ENCODE measurements at regions not wholly inside any gene's neighbourhood (a gene's known extent, or its start where the extent isn't known, plus 50 kb on each side); places are given as distances from the start of the nearest gene placed in this dataset.

DNA sequence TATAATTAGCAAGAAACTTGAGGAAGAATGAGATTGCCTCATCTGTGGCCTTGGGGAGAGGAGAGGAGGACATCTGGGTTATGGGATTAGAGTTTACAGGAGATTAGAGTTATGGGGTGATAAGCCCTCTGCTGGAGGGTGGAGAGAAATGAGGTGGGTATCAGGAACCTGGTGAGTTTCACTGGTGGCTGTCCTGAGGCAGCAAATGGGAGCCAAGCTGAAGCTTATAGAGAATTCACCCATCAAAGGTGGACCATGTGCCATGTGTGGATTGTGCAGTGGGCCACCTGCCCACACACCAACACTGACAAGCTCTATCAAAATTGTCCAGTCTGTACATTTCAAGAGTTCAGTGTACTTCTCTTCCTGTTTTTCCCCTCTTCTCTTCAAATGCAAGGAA is 135.3 kb downstream of the AEBP2 start:
- H3K27me3 ChIP-seq (replicated peaks in 1 of 4; ENCODE audit: control extremely low read depth in 1 of 4, control insufficient read depth in 3 of 4, insufficient read depth in 4 of 4, low read length in 3 of 4), result no peaks in the 10 kb centered on the region
- H3K4me3 ChIP-seq (ENCODE audit: control extremely low read depth in 1 of 5, extremely low read depth in 1 of 5, insufficient read depth in 1 of 5, low read depth in 2 of 5, low read length in 4 of 5), result no peak overlapping the region
- no peaks in the 10 kb centered on the region for H3K79me2 ChIP-seq (ENCODE audit: control insufficient read depth, insufficient read depth, low read length)
- no peaks in the 10 kb centered on the region for H3K4me1 Mint-ChIP-seq
- no peaks in the 10 kb centered on the region for H3K27me3 Mint-ChIP-seq
- no peak overlapping the region for H2AFZ ChIP-seq (ENCODE audit: insufficient read depth, low read depth, low read length, poor library complexity, severe bottlenecking)
- POLR2A ChIA-PET, result no interaction called here
- no peak overlapping the region for H3K9ac ChIP-seq (ENCODE audit: low read length)
- ATAC-seq (ENCODE audit: low read depth) (no peak), DNase-seq (no peak)
- no peak overlapping the region for H3K27ac ChIP-seq (ENCODE audit: low read length in 2 of 2)
- H3K9me3 ChIP-seq (ENCODE audit: control extremely low read depth in 1 of 3, control insufficient read depth in 2 of 3, insufficient read depth in 1 of 3, low read length in 2 of 3), result peaks cover 0 to 1% (median 0%) of the 10 kb centered on the region in 3 donors
- no peak overlapping the region for H3K4me2 ChIP-seq (replicated peaks; ENCODE audit: low read depth, low read length, poor library complexity, severe bottlenecking)
- H3K36me3 ChIP-seq (replicated peaks in 1 of 2; ENCODE audit: control extremely low read depth in 1 of 2, control insufficient read depth in 1 of 2, extremely low read depth in 1 of 2, insufficient read depth in 2 of 2, low read length in 1 of 2), result no peaks in the 10 kb centered on the region
- no peaks in the 10 kb centered on the region for H3K9me3 Mint-ChIP-seq (ENCODE audit: insufficient read depth)
- TF ChIP-seq, protein P1, sequence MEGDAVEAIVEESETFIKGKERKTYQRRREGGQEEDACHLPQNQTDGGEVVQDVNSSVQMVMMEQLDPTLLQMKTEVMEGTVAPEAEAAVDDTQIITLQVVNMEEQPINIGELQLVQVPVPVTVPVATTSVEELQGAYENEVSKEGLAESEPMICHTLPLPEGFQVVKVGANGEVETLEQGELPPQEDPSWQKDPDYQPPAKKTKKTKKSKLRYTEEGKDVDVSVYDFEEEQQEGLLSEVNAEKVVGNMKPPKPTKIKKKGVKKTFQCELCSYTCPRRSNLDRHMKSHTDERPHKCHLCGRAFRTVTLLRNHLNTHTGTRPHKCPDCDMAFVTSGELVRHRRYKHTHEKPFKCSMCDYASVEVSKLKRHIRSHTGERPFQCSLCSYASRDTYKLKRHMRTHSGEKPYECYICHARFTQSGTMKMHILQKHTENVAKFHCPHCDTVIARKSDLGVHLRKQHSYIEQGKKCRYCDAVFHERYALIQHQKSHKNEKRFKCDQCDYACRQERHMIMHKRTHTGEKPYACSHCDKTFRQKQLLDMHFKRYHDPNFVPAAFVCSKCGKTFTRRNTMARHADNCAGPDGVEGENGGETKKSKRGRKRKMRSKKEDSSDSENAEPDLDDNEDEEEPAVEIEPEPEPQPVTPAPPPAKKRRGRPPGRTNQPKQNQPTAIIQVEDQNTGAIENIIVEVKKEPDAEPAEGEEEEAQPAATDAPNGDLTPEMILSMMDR (IDR thresholded peaks at IDR 0.05), result no peak
- TF ChIP-seq EZH2 (IDR thresholded peaks at IDR 0.05; ENCODE audit: borderline replicate concordance, insufficient read depth, low read depth, low read length, poor library complexity, severe bottlenecking), result no peak
- no peaks in the 10 kb centered on the region for H3K4me1 ChIP-seq (ENCODE audit: control insufficient read depth in 2 of 2, insufficient read depth in 2 of 2, low read length in 2 of 2)
- no peak overlapping the region for H3K27ac Mint-ChIP-seq
- no peaks in the 10 kb centered on the region for H4K20me1 ChIP-seq (ENCODE audit: control insufficient read depth, insufficient read depth, low read length, poor library complexity, severe bottlenecking)
- no peak overlapping the region for H3K4me3 Mint-ChIP-seq
- intact Hi-C loops (cut with micrococcal nuclease), result no loop called here
- CTCF ChIA-PET, result no interaction called here

DNA sequence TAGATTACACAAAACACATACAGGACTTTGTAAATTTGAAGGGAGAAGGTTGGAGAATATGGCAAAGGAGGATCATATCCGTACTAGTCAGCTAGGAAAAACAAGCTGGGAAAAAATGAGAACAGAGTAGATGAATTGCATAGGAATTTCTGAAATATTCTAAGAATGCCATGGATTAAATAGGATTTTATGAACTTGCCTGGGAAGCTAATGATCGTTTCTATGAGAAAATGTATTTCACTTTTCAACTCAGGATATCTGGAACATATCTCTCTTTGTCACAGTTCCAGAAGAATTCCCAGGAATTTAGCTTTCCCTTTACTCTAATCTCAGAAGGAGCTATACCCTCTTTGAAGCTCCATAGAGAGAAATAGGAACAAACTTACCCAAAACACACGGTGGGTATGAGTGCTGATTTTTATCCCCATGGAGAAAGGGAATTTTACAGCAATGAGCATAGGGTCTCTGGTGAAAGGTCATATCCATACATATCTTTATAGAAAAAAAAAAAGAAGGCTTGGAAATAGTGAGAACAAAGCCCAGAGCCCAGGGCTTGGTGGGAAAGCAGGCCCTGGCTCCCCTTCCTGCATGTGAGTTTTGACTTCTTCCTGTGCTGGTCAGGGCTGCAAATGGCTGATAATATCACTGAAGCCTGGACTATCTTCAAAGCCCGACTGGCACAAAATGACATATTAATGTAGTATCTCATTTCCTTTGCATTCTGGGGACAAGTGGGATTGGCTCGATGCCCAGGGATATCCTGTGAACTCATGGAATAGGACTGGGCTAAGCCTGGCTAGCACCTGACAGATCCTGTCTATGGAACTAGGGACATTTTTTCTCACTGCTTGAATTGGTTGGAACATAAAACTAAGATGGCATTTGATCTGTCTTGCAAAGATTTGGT is 136.3 kb downstream of the AEBP2 start:
- no peak overlapping the region for H3K4me2 ChIP-seq (replicated peaks; ENCODE audit: low read depth, low read length, poor library complexity, severe bottlenecking)
- intact Hi-C loops (cut with micrococcal nuclease), result no loop called here

More for the DNA sequence above, 136.3 kb downstream of the AEBP2 start:
- no peak overlapping the region for H3K27ac ChIP-seq (ENCODE audit: low read length in 2 of 2)
- CTCF ChIA-PET, result no interaction called here
- H3K79me2 ChIP-seq (ENCODE audit: control insufficient read depth, insufficient read depth, low read length), result no peaks in the 10 kb centered on the region
- Mint-ChIP-seq H3K27me3 (no peaks in the 10 kb centered on the region), H3K4me1 (no peaks in the 10 kb centered on the region), H3K4me3 (no peak overlapping the region), H3K9me3 (ENCODE audit: insufficient read depth) (no peaks in the 10 kb centered on the region), H3K27ac (no peak overlapping the region)
- no peaks in the 10 kb centered on the region for H4K20me1 ChIP-seq (ENCODE audit: control insufficient read depth, insufficient read depth, low read length, poor library complexity, severe bottlenecking)
- peaks cover 0 to 6% (median 0%) of the 10 kb centered on the region in 3 donors for H3K9me3 ChIP-seq (ENCODE audit: control extremely low read depth in 1 of 3, control insufficient read depth in 2 of 3, insufficient read depth in 1 of 3, low read length in 2 of 3)
- H3K4me3 ChIP-seq (ENCODE audit: control extremely low read depth in 1 of 5, extremely low read depth in 1 of 5, insufficient read depth in 1 of 5, low read depth in 2 of 5, low read length in 4 of 5), result no peak overlapping the region
- no peaks in the 10 kb centered on the region for H3K4me1 ChIP-seq (ENCODE audit: control insufficient read depth in 2 of 2, insufficient read depth in 2 of 2, low read length in 2 of 2)
- no peaks in the 10 kb centered on the region for H3K36me3 ChIP-seq (replicated peaks in 1 of 2; ENCODE audit: control extremely low read depth in 1 of 2, control insufficient read depth in 1 of 2, extremely low read depth in 1 of 2, insufficient read depth in 2 of 2, low read length in 1 of 2)
- POLR2A ChIA-PET, result no interaction called here
- 13% methylated on average over 1 of the region's 5 CpGs for WGBS (ENCODE audit: insufficient coverage)
- DNase-seq, result no peak
- H3K9ac ChIP-seq (ENCODE audit: low read length), result no peak overlapping the region
- no peak for ATAC-seq (ENCODE audit: low read depth)
- TF ChIP-seq, protein P1 (IDR thresholded peaks at IDR 0.05), result no peak
- no peak for TF ChIP-seq EZH2 (IDR thresholded peaks at IDR 0.05; ENCODE audit: borderline replicate concordance, insufficient read depth, low read depth, low read length, poor library complexity, severe bottlenecking)
- H3K27me3 ChIP-seq (replicated peaks in 1 of 4; ENCODE audit: control extremely low read depth in 1 of 4, control insufficient read depth in 3 of 4, insufficient read depth in 4 of 4, low read length in 3 of 4), result no peaks in the 10 kb centered on the region
- H2AFZ ChIP-seq (ENCODE audit: insufficient read depth, low read depth, low read length, poor library complexity, severe bottlenecking), result no peak overlapping the region

Measured in B cell (primary cell).